IPS-15b (cell line): ENCODE measurements at regions not wholly inside any gene's neighbourhood (a gene's known extent, or its start where the extent isn't known, plus 50 kb on each side); places are given as distances from the start of the nearest gene placed in this dataset.

Experiments
- H3K27me3 ChIP-seq: one replicate; pipeline ENCODE4 v1.6.1; 2013; ENCODE audit warnings: low read length; ENCODE audit not compliant: control insufficient read depth, insufficient read depth
- H3K36me3 ChIP-seq: one replicate; pipeline ENCODE4 v1.6.1; 2013; ENCODE audit warnings: low read length; ENCODE audit not compliant: control insufficient read depth, insufficient read depth
- H3K4me1 ChIP-seq: one replicate; pipeline ENCODE4 v1.6.1; 2013; ENCODE audit warnings: mild to moderate bottlenecking, low read length; ENCODE audit not compliant: control insufficient read depth, insufficient read depth
- H3K4me3 ChIP-seq: one replicate; pipeline ENCODE4 v1.5.1; 2013; ENCODE audit warnings: low read depth, low read length
- H3K9ac ChIP-seq: one replicate; pipeline ENCODE4 v1.6.1; 2013; ENCODE audit warnings: low read depth, mild to moderate bottlenecking, low read length
- H3K9me3 ChIP-seq: one replicate; pipeline ENCODE4 v1.6.1; 2013; ENCODE audit warnings: mild to moderate bottlenecking, low read length; ENCODE audit not compliant: control insufficient read depth, insufficient read depth

- Histone ChIP-seq H3K9me3 (no peaks in the 10 kb centered on the region), H3K4me1 (peaks cover 2% of the 10 kb centered on the region), H3K9ac (no peak overlapping the region), H3K4me3 (no peak overlapping the region), H3K27me3 (no peaks in the 10 kb centered on the region), H3K36me3 (no peaks in the 10 kb centered on the region)
These were observed 649.5 kb upstream of the MKI67 start for GRCh38 chr10:128775743-128776142.

DNA sequence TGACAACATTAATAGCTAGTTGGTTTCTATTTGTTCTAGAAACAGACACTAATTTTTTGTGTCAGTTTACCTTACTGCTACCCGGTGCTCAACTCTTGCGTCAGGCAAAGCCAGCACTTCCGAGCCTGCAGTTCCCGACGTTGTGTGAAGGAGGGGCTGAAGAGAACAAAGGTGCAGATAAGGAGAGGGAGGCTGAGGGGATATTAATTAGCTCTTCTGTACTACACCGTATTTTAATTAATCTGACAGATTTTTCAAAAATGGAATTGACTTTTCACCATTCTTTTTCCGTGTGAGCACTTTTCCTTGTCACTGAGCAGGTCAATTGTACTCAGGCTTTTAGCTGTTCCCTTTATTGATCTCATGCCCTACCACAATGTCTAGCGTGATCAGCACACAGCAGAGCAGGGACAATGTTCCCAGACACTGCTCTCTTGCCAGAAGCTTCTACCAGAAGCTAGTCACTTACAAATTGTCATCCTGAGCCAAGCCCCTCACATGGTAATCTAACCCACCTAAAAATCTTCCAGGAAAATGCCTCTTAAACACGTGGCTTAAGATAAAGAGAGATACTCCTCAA lies 650.5 kb upstream of the MKI67 start:
- Histone ChIP-seq H3K9ac (no peak overlapping the region), H3K9me3 (no peaks in the 10 kb centered on the region), H3K36me3 (no peaks in the 10 kb centered on the region), H3K27me3 (no peaks in the 10 kb centered on the region), H3K4me3 (no peak overlapping the region), H3K4me1 (peaks cover 2% of the 10 kb centered on the region)

- Histone ChIP-seq H3K9me3 (no peaks in the 10 kb centered on the region), H3K36me3 (no peaks in the 10 kb centered on the region), H3K9ac (no peak overlapping the region), H3K4me1 (peaks cover 2% of the 10 kb centered on the region), H3K27me3 (no peaks in the 10 kb centered on the region), H3K4me3 (no peak overlapping the region)
These were observed 651.1 kb upstream of the MKI67 start for GRCh38 chr10:128777342-128777741.

DNA sequence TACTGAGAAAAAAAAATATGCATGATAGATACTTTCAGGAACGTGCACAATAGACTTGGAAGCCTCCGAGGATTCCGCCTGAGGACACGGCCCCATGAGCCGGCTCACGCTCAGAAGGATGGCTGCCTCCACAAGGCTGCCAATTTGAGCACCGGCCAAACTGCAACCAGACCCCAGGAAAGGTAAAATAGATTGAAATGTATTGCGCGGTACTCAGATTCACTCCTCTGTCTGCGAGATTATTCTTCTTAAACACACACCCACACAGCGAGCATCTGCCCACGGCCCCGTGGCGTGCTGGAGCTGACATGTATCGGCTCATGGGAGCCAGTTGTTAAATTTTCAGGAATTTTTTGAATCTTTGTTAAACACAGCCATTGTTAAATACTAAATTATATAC lies 653.2 kb upstream of the MKI67 start:
- H3K9ac ChIP-seq = no peak overlapping the region
- no peaks in the 10 kb centered on the region for H3K27me3 ChIP-seq
- no peak overlapping the region for H3K4me3 ChIP-seq

GRCh38 chr10:128780156-128780761 lies 654.0 kb upstream of the MKI67 start:
- Histone ChIP-seq H3K4me3 (no peak overlapping the region), H3K4me1 (peaks cover under 1% of the 10 kb centered on the region), H3K27me3 (no peaks in the 10 kb centered on the region), H3K9ac (no peak overlapping the region), H3K9me3 (no peaks in the 10 kb centered on the region), H3K36me3 (no peaks in the 10 kb centered on the region)

More for the DNA sequence above, 653.2 kb upstream of the MKI67 start:
- Histone ChIP-seq H3K4me1 (peaks cover 2% of the 10 kb centered on the region), H3K36me3 (no peaks in the 10 kb centered on the region), H3K9me3 (no peaks in the 10 kb centered on the region)

- no peaks in the 10 kb centered on the region for H3K27me3 ChIP-seq
- H3K9me3 ChIP-seq = no peaks in the 10 kb centered on the region
- H3K4me3 ChIP-seq = no peak overlapping the region
- no peaks in the 10 kb centered on the region for H3K36me3 ChIP-seq
- H3K4me1 ChIP-seq = no peaks in the 10 kb centered on the region
- no peak overlapping the region for H3K9ac ChIP-seq
These were observed 655.4 kb upstream of the MKI67 start for GRCh38 chr10:128781637-128782036.

- Histone ChIP-seq H3K4me3 (no peak overlapping the region), H3K36me3 (no peaks in the 10 kb centered on the region), H3K9ac (no peak overlapping the region), H3K9me3 (no peaks in the 10 kb centered on the region), H3K4me1 (no peaks in the 10 kb centered on the region), H3K27me3 (no peaks in the 10 kb centered on the region)
These were observed 658.2 kb upstream of the MKI67 start for GRCh38 chr10:128784444-128784843.

DNA sequence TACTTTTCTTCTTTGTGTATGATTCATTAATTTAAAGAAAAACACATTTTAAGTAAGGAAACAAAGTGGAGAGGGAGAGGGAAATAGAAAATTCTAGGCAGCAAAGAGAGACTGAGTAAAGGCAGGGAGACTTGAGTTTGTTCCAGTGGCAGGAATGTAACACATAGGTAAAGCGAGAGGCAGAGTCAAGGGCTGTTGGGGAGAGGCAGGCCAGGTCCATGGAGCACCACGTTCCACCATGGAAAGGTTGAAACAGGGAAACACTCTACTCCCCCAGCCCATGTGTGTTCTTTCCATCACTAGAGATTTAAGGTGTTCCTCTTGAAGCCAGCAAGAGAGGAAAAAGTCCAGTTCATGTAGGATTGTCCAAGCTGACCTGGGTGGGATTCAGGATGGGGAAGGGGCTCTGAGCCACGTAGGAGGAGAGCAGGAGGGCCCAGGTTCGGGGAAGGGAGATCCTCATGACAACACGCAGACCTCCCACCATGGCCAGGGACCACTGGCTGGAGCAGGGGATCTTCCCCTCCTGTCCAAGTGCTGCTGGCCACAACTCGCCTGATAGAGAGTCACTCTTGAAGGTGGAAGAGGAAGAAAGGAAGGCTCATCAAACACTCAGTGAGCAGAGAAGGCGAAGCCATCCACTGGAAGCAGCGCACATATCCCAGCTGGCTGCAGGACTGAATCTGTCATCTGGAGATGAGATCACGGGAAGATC lies 666.4 kb upstream of the MKI67 start:
- Histone ChIP-seq H3K4me1 (no peaks in the 10 kb centered on the region), H3K9me3 (no peaks in the 10 kb centered on the region), H3K4me3 (no peak overlapping the region), H3K27me3 (no peaks in the 10 kb centered on the region), H3K36me3 (no peaks in the 10 kb centered on the region), H3K9ac (no peak overlapping the region)

- Histone ChIP-seq H3K4me1 (no peaks in the 10 kb centered on the region), H3K9me3 (no peaks in the 10 kb centered on the region), H3K4me3 (no peak overlapping the region)
These were observed 667.8 kb upstream of the MKI67 start for GRCh38 chr10:128793726-128794655.

GRCh38 chr10:128796396-128796912 lies 670.2 kb upstream of the MKI67 start:
- no peaks in the 10 kb centered on the region for H3K27me3 ChIP-seq
- no peaks in the 10 kb centered on the region for H3K9me3 ChIP-seq
- H3K4me3 ChIP-seq = no peak overlapping the region
- H3K9ac ChIP-seq = no peak overlapping the region
- H3K4me1 ChIP-seq = no peaks in the 10 kb centered on the region
- no peaks in the 10 kb centered on the region for H3K36me3 ChIP-seq

More at GRCh38 chr10:128793726-128794655, 667.8 kb upstream of the MKI67 start:
- no peak overlapping the region for H3K9ac ChIP-seq
- no peaks in the 10 kb centered on the region for H3K27me3 ChIP-seq
- H3K36me3 ChIP-seq = no peaks in the 10 kb centered on the region

DNA sequence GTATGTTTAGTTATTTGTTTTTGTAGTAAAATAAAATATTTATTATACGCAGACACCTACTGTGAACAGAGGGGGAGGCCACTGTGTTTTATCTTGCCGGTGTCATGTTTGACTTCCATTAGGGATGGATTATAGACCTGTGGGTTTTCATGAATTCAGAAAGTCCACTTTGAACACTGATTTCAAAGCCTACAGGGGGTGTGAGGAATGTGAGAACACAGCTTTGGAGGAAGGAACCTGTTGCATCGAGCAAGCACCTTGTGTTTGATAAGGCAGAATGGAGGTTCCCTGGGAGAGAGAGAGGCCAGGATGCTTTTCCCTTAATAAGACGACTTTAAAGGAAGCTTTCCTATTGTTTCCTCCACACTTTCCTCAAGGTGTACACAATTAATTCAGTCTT lies 665.0 kb upstream of the MGMT start:
- Histone ChIP-seq H3K4me3 (no peak overlapping the region), H3K9ac (no peak overlapping the region), H3K27me3 (no peaks in the 10 kb centered on the region), H3K9me3 (no peaks in the 10 kb centered on the region), H3K36me3 (no peaks in the 10 kb centered on the region), H3K4me1 (no peaks in the 10 kb centered on the region)
